NCI-H2196 (cell line): ENCODE measurements at regions not wholly inside any gene's neighbourhood (a gene's known extent, or its start where the extent isn't known, plus 50 kb on each side); places are given as distances from the start of the nearest gene placed in this dataset.
A peak's percentile ranks its signal among the peaks of the same experiment; 100 is the strongest.
"Not testable (repeated sequence)": the region's sequence is repeated elsewhere in the genome, so short reads cannot be mapped to it uniquely, and the experiment has no call there.

Experiments
- DNase-seq: peaks from one replicate; lab custom pipeline; 2025; ENCODE audit not compliant: unreplicated experiment; lab: John Stamatoyannopoulos, UW

DNA sequence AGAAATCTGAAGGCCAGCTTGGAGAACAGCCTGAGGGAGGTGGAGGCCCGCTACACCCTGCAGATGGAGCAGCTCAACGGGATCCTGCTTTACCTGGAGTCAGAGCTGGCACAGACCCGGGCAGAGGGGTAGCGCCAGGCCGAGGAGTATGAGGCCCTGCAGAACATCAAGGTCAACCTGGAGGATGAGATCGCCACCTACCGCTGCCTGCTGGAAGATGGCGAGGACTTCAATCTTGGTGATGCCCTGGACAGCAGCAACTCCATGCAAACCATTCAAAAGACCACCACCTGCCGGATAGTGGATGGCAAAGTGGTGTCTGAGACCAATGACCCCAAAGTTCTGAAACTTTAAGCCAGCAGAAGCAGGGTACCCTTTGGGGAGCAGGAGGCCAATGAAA is 318.4 kb downstream of the ZFHX3 start:
- DNase-seq, result not testable (repeated sequence)

GRCh38 chr16:72728516-72728915 is 319.4 kb downstream of the ZFHX3 start:
- no peak for DNase-seq

DNA sequence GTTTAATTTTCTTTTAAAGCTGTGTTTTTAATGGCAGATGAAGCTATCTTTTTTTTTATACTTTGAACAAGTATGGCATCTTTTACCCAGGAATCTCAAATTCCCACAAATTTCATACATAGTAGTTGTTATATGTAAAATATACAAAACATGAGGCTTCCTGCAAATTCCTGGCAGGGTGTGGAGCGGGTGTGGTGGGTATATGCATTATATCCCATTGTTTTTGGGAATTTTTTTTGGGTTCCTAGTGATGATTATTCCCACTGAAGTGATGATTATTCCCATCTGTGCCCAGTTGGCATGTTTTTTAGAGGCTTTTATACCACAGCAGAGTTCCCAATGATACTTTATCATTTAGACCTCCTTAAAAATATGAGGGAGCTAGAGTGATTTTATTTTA is 320.4 kb downstream of the ZFHX3 start:
- DNase-seq, result no peak

DNA sequence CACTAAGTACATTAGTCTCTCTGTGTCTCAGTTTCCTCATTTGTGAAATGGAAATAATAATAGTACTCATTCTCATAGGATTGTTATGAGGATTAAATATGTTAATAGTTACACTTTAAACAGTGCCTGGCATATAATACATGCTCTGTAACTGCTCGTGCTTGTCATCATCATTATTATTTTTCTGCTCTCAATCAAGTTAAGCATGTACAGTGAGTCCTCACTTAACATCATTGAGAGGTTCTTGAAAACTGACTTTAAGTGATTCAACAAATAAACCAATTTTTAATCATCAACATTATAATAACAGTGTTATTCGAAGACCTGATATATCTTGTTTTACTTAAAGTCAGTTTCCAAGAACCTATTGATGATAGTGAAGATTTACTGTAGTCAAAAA is 322.3 kb downstream of the ZFHX3 start:
- DNase-seq, result no peak

GRCh38 chr16:72723781-72724180 is 324.1 kb downstream of the ZFHX3 start:
- no peak for DNase-seq

- no peak for DNase-seq
Observed at GRCh38 chr16:72722552-72722951, 325.4 kb downstream of the ZFHX3 start.

DNA sequence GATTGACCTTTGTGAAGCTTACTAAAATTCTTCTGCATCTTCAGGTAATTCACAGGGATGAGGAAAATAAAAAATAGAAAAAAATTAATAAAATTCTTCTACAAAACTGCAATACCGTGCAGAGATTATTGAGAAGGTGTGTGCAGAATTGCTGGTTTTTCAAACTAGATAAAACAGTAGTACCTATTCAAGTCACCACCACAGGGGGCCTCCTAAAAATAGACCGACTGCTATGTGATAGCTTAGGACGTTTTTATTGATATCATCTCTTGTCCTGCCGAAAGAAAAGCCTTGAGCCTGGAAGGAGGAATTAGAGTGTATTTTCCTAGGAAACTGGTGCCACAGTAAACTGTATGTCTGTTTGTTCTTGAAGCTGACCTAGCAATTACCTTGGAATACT is 325.9 kb downstream of the ZFHX3 start:
- no peak for DNase-seq

DNA sequence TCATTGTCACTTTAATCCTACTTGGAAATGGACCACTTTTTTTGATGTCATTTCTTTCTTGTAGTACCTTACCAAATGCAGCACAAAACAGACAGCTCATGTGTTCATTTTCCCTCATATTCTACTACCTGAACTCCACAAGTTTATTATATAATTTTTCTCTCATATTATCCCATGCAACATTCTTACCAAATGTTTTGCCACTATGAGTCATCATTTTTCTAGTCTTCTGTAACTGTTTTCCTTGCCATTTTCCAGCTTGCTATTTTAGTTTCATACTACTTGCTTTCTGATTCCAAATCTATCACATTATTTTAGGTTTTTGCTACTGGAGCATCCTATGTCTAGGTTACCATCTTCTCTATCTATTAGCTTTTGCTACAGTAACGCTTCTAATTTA is 332.7 kb downstream of the ZFHX3 start:
- no peak for DNase-seq

DNA sequence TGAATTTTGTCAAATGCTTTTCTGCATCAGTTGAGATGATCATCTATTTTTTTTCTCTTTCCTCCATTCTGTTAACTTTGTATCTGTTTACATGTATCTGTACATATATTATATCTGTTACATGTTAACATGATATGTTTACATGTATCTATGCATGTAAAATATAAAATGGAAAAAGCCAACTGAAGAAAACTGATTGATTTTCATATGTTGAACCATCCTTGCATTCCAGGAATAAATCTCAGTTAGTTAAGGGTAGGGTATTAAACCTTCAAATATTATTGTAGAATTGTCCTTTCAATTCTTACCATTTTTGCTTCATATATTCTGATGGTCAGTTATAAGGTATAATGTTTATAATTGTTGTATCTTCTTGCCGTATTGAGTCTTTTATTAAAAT is 336.1 kb downstream of the ZFHX3 start:
- DNase-seq, result no peak

DNA sequence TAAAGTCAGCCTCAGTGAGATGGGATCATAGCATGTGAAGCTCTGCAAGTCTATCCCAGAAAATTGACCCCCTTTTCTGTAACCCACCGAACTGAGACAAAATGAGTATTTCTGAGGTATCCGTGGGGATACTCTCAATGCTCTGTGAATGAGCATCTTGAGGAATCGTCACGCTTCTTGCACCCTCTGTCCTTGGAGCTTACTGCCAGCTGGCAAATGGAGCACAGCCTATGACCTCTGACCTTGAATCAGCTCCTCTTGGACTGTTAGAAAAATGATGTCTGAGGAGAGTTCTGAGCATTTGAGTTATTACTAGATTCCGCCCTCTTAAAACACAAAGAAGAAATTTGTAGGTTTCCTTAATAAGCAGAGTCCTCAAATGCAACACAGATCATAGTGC is 342.1 kb downstream of the ZFHX3 start:
- DNase-seq, result no peak

DNA sequence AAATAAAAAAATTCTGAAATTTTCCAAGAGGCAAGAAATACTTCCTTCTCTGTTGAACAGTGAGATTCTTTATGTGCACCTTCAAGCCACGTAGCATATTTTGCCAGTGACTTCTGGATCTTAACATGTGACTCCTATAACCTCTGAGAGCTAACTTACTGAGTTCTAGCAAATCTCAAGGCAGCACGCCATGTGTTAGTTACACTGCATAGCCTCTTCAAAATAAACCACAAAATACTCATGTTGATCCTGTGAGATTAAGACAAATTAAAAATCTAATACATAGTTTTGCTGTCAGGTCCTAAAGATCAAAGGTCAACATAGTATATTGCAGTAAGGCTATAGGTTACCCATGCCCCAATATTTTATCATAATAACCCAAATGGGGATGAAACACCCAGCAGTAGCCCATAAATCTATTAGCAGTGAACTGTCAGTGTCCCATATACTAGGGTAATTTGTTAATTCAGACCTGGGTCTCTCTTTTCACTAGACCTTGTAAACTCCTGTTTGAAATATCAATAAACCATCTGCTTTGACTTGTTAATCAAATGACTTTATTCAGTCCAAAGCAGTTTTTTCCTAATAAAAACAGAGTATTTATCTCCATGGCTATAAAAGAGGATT is 343.1 kb downstream of the ZFHX3 start:
- no peak for DNase-seq

- no peak for DNase-seq
Observed at GRCh38 chr16:72689851-72690250, 358.1 kb downstream of the ZFHX3 start.

GRCh38 chr16:72680732-72681131 is 367.2 kb downstream of the ZFHX3 start:
- DNase-seq, result no peak

GRCh38 chr16:72679856-72680255 is 368.1 kb downstream of the ZFHX3 start:
- DNase-seq, result no peak

DNA sequence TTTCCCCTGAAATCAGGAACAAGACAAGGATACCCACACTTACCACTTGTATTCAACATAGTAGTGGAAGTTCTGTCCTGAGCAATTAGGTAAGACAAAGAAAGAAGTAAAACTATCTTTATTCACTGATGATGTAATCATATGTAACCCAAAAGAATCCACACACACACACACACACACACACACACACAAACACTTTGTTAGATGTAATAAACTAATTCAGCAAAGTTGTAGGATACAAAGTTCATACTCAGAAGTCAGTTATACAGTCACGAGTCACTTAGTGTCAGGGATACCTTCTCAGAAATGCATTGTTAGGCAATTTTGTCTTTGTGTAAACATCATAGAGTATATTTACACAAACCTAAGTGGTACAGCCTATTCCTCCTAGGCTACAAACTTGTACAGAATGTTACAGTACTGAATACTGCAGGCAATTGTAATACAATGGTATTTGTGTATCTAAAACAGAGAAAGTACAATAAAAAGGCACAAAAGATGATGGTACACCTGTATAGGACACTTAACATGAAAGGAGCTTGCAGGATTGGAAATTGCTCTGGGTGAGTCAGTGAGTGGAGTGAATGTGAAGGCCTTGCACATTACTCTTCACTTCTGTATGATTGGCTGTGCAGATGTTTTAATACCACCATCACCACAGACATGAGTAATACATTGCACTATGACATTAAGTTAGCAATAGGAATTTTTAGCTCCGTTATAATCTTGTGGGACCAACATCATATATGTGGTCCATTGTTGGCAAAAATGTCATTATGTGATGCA is 370.1 kb downstream of the ZFHX3 start:
- DNase-seq, result no peak

GRCh38 chr16:72673118-72673517 is 374.8 kb downstream of the ZFHX3 start:
- DNase-seq, result no peak

GRCh38 chr16:72666267-72666666 is 381.7 kb downstream of the ZFHX3 start:
- no peak for DNase-seq

DNA sequence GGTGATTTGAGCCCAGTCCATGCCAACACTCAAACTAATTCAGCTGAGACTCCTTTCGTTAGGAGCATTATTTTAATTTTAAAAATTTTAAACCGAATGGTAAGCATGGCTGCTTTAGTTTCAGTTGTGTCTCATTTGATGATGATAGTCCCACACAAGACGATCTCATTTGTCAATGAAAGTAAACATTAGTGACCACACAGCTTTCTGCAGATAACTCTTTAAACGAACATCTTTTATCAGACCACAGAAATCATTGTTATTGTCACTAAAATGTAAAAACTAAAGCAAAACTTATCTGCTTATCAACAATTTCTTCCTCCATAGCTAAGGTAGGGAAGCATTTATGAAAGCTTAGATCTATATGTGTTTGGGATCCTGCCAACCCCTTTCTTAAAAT is 382.2 kb downstream of the ZFHX3 start:
- DNase-seq, result no peak

- DNase-seq, result peak; percentile 84
Observed at GRCh38 chr16:72664509-72665408, 383.2 kb downstream of the ZFHX3 start.

DNA sequence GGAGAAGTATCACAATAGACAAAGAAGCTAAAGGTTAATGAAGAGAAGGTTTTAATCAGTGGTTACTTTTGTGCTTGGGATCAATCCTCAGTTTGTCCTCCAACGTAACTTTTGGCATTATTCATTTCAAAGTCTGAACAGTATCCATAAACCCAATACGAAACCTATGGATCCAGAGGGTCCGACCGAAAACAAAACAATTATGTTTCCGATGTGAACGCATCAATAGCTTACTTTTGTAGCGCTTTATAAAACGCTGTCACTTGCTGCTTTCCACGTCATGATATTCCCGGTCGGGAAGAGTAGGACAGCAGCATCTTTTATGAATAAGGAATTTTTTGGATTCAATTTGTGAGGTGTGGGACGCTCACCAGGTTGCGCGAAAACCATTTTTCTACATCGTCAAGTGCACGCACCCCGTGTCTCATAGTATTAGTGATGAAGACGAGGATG is 383.8 kb downstream of the ZFHX3 start:
- no peak for DNase-seq

GRCh38 chr16:72658888-72659717 is 388.8 kb downstream of the ZFHX3 start:
- DNase-seq, result no peak
